ENCODE measurements at regions not wholly inside any gene's neighbourhood (a gene's known extent, or its start where the extent isn't known, plus 50 kb on each side); places are given as distances from the start of the nearest gene placed in this dataset.

- TF ChIP-seq, protein P1, sequence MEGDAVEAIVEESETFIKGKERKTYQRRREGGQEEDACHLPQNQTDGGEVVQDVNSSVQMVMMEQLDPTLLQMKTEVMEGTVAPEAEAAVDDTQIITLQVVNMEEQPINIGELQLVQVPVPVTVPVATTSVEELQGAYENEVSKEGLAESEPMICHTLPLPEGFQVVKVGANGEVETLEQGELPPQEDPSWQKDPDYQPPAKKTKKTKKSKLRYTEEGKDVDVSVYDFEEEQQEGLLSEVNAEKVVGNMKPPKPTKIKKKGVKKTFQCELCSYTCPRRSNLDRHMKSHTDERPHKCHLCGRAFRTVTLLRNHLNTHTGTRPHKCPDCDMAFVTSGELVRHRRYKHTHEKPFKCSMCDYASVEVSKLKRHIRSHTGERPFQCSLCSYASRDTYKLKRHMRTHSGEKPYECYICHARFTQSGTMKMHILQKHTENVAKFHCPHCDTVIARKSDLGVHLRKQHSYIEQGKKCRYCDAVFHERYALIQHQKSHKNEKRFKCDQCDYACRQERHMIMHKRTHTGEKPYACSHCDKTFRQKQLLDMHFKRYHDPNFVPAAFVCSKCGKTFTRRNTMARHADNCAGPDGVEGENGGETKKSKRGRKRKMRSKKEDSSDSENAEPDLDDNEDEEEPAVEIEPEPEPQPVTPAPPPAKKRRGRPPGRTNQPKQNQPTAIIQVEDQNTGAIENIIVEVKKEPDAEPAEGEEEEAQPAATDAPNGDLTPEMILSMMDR (IDR thresholded peaks at IDR 0.05): no peak
- no peak for TF ChIP-seq EP300 (IDR thresholded peaks at IDR 0.05)
Measured at GRCh38 chr5:57845025-57845424, 362.4 kb upstream of the ACTBL2 start.

Measured in stomach (tissue), 4 donors.